NCI-H345 treated with DMSO at 0.1 percent for 48 hours (cell line): ENCODE measurements at regions not wholly inside any gene's neighbourhood (a gene's known extent, or its start where the extent isn't known, plus 50 kb on each side); places are given as distances from the start of the nearest gene placed in this dataset.

Experiments used
- DNase-seq: peaks from one replicate; lab custom pipeline; 2025; ENCODE audit not compliant: unreplicated experiment; lab: John Stamatoyannopoulos, UW

GRCh38 chr5:34483442-34484033 is 172.6 kb upstream of the RAI14 start:
- peak; percentile 91 for DNase-seq

GRCh38 chr5:34484216-34484920 is 171.8 kb upstream of the RAI14 start:
- DNase-seq = peak; percentile 67

- DNase-seq = no peak
Observed at GRCh38 chr5:34485768-34486030, 170.4 kb upstream of the RAI14 start.

GRCh38 chr5:34486160-34486848 is 169.8 kb upstream of the RAI14 start:
- peak; percentile 81 for DNase-seq

- DNase-seq = no peak
Observed at GRCh38 chr5:34486849-34487158, 169.3 kb upstream of the RAI14 start.

- DNase-seq = no peak
Observed at GRCh38 chr5:34487159-34487879, 168.8 kb upstream of the RAI14 start.

GRCh38 chr5:34487956-34488355 is 168.2 kb upstream of the RAI14 start:
- no peak for DNase-seq

GRCh38 chr5:34488984-34489383 is 167.1 kb upstream of the RAI14 start:
- DNase-seq = no peak

- DNase-seq = peak; percentile 85
Observed at GRCh38 chr5:34490506-34491250, 165.4 kb upstream of the RAI14 start.

- DNase-seq = no peak
Observed at GRCh38 chr5:34491251-34491620, 164.9 kb upstream of the RAI14 start.

GRCh38 chr5:34494111-34494755 is 161.9 kb upstream of the RAI14 start:
- no peak for DNase-seq

GRCh38 chr5:34495178-34495577 is 160.9 kb upstream of the RAI14 start:
- no peak for DNase-seq

- DNase-seq = no peak
Observed at GRCh38 chr5:34496260-34496691, 159.9 kb upstream of the RAI14 start.

GRCh38 chr5:34496701-34497469 is 159.2 kb upstream of the RAI14 start:
- DNase-seq = no peak

GRCh38 chr5:34497470-34497808 is 158.7 kb upstream of the RAI14 start:
- DNase-seq = no peak

GRCh38 chr5:34498572-34498971 is 157.6 kb upstream of the RAI14 start:
- no peak for DNase-seq

GRCh38 chr5:34499001-34499734 is 157.0 kb upstream of the RAI14 start:
- DNase-seq = no peak

GRCh38 chr5:34500236-34500847 is 155.8 kb upstream of the RAI14 start:
- DNase-seq = no peak

GRCh38 chr5:34501016-34501415 is 155.1 kb upstream of the RAI14 start:
- no peak for DNase-seq
